Loucy (cell line): ENCODE measurements at regions not wholly inside any gene's neighbourhood (a gene's known extent, or its start where the extent isn't known, plus 50 kb on each side); places are given as distances from the start of the nearest gene placed in this dataset.

Experiments
- CTCF ChIP-seq: fragments of 200-600 bp; sonication (generic); conservative IDR thresholded peaks from 2 replicates; pipeline ENCODE4 v1.5.1; 2014; ENCODE audit warnings: mild to moderate bottlenecking, antibody characterized with exemption, low read length
- EZH2phosphoT487 ChIP-seq: fragments of 200-600 bp; IDR thresholded peaks from 2 replicates; pipeline ENCODE4 v1.6.1; 2018; ENCODE audit warnings: antibody characterized with exemption, mild to moderate bottlenecking, moderate library complexity, borderline replicate concordance

DNA sequence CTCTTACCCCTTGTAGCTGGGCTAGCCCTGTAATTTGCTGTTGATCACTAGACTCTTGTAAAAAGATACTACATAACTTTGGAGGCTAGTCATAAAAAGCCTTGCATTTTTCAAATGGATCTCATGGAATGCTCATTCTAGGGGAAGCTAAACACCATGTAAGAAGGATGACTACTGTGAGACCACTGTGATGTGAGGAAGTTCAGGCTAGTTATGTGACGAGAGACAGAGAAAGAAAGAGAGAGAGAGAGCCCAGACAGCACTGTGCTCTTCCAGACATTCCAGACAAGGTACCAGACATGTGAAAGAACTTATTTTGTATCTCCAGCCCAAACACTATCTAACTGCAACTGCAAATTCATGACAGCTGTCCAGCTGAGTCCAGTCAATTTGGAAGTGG, 404.6 kb upstream of the PITX2 start:
- TF ChIP-seq CTCF (no peak), EZH2phosphoT487 (no peak)
